G401 (cell line): ENCODE measurements at regions not wholly inside any gene's neighbourhood (a gene's known extent, or its start where the extent isn't known, plus 50 kb on each side); places are given as distances from the start of the nearest gene placed in this dataset.
"Not testable (repeated sequence)": the region's sequence is repeated elsewhere in the genome, so short reads cannot be mapped to it uniquely, and the experiment has no call there.

ENCODE experiments used
- DNase-seq: peaks from one replicate; pipeline ENCODE4 v3.0.0-alpha.2; 2015; ENCODE audit warnings: low spot score
- in situ Hi-C: cut with HindIII; loops from 2 replicates; pipeline ENCODE4 v1.10.0; 2016; ENCODE audit warnings: low sequenced_read_pairs, mixed read lengths

GRCh38 chr13:24931450-24932251 lies 164.3 kb upstream of the PABPC3 start:
- no peak for DNase-seq
- in situ Hi-C loops = no loop called here

GRCh38 chr13:24933106-24934023 lies 162.6 kb upstream of the PABPC3 start:
- in situ Hi-C loops, DNase-seq: not testable (repeated sequence)

GRCh38 chr13:24934024-24934385 lies 161.9 kb upstream of the PABPC3 start:
- DNase-seq, in situ Hi-C loops: not testable (repeated sequence)

- DNase-seq = no peak
- in situ Hi-C loops = no loop called here
Observed at GRCh38 chr13:24938966-24939365, 157.0 kb upstream of the PABPC3 start.

- DNase-seq, in situ Hi-C loops: not testable (repeated sequence)
Observed at GRCh38 chr13:24941023-24941713, 154.8 kb upstream of the PABPC3 start.

GRCh38 chr13:24943136-24943535 lies 152.8 kb upstream of the PABPC3 start:
- no peak for DNase-seq
- in situ Hi-C loops = no loop called here

GRCh38 chr13:24944073-24944472 lies 151.9 kb upstream of the PABPC3 start:
- DNase-seq = peak; percentile 36
- in situ Hi-C loops = not testable (repeated sequence)

GRCh38 chr13:24948977-24949376 lies 147.0 kb upstream of the PABPC3 start:
- DNase-seq, in situ Hi-C loops: not testable (repeated sequence)

- in situ Hi-C loops, DNase-seq: not testable (repeated sequence)
Observed at GRCh38 chr13:24950611-24951010, 145.3 kb upstream of the PABPC3 start.

GRCh38 chr13:24967970-24968369 lies 128.0 kb upstream of the PABPC3 start:
- peak; percentile 56 for DNase-seq
- in situ Hi-C loops = not testable (repeated sequence)

GRCh38 chr13:24968416-24968815 lies 127.5 kb upstream of the PABPC3 start:
- DNase-seq = peak; percentile 75
- in situ Hi-C loops = not testable (repeated sequence)

GRCh38 chr13:24973102-24973501 lies 122.8 kb upstream of the PABPC3 start:
- in situ Hi-C loops, DNase-seq: not testable (repeated sequence)

- DNase-seq, in situ Hi-C loops: not testable (repeated sequence)
Observed at GRCh38 chr13:24981181-24981803, 114.6 kb upstream of the PABPC3 start.

- in situ Hi-C loops = no loop called here
Observed at GRCh38 chr13:24982333-24982999, 113.5 kb upstream of the PABPC3 start.

GRCh38 chr13:24983094-24983493 lies 112.8 kb upstream of the PABPC3 start:
- DNase-seq = no peak
- in situ Hi-C loops = no loop called here

More at GRCh38 chr13:24982333-24982999, 113.5 kb upstream of the PABPC3 start:
- DNase-seq = peak; percentile 94

- in situ Hi-C loops = no loop called here
- no peak for DNase-seq
Observed at GRCh38 chr13:24984134-24984533, 111.8 kb upstream of the PABPC3 start.

- no peak for DNase-seq
- in situ Hi-C loops = no loop called here
Observed at GRCh38 chr13:24985107-24985506, 110.8 kb upstream of the PABPC3 start.

- no peak for DNase-seq
- in situ Hi-C loops = no loop called here
Observed at GRCh38 chr13:24985896-24986295, 110.0 kb upstream of the PABPC3 start.

GRCh38 chr13:24986826-24987225 lies 109.1 kb upstream of the PABPC3 start:
- in situ Hi-C loops = no loop called here
- no peak for DNase-seq
